Kidney epithelial cell (primary cell): ENCODE measurements at regions not wholly inside any gene's neighbourhood (a gene's known extent, or its start where the extent isn't known, plus 50 kb on each side); places are given as distances from the start of the nearest gene placed in this dataset.

Source experiments
- DNase-seq: peaks from one replicate; pipeline ENCODE4 v3.0.0-alpha.2; 2010; ENCODE audit warnings: low read depth
- H3K27me3 ChIP-seq: 2 replicates; pipeline ENCODE4 v1.6.0; 2011; ENCODE audit warnings: low read length; ENCODE audit not compliant: control insufficient read depth, insufficient read depth
- H3K36me3 ChIP-seq: 2 replicates; pipeline ENCODE4 v1.5.1; 2011; ENCODE audit warnings: low read length; ENCODE audit not compliant: control insufficient read depth, insufficient read depth
- H3K4me3 ChIP-seq: 2 replicates; pipeline ENCODE4 v1.5.1; 2011; ENCODE audit warnings: low read depth, mild to moderate bottlenecking, control low read depth, low read length
- TF ChIP-seq, protein P1 (sequence below): IDR thresholded peaks from 2 replicates; pipeline ENCODE4 v1.5.1; 2011; ENCODE audit warnings: mild to moderate bottlenecking, moderate library complexity, low read length, control low read depth, inconsistent platforms; ENCODE audit not compliant: insufficient read depth, poor library complexity, severe bottlenecking

DNA sequence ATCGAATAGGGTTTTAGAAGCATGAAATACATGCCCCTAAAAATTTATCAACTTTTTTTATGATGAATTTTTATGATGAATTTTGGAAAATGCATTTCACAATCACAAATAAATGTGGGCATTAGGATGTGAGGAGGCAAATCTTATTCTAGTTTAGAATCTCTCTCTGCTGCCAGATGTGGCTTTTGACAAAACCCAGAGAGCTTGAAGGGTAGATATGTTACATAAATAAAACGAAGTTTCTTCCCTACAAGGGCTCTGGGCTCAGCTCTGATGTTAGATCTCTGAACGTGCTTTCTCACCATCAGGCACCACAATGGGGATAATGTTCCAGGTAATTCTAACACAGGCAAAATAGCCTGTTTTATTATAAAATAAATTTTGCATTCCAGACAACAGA is 102.3 kb upstream of the ADAMTSL1 start:
- TF ChIP-seq, protein P1, sequence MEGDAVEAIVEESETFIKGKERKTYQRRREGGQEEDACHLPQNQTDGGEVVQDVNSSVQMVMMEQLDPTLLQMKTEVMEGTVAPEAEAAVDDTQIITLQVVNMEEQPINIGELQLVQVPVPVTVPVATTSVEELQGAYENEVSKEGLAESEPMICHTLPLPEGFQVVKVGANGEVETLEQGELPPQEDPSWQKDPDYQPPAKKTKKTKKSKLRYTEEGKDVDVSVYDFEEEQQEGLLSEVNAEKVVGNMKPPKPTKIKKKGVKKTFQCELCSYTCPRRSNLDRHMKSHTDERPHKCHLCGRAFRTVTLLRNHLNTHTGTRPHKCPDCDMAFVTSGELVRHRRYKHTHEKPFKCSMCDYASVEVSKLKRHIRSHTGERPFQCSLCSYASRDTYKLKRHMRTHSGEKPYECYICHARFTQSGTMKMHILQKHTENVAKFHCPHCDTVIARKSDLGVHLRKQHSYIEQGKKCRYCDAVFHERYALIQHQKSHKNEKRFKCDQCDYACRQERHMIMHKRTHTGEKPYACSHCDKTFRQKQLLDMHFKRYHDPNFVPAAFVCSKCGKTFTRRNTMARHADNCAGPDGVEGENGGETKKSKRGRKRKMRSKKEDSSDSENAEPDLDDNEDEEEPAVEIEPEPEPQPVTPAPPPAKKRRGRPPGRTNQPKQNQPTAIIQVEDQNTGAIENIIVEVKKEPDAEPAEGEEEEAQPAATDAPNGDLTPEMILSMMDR, result no peak
- H3K36me3 ChIP-seq, result no peaks in the 10 kb centered on the region
- no peaks in the 10 kb centered on the region for H3K27me3 ChIP-seq
- no peak for DNase-seq
- H3K4me3 ChIP-seq, result no peak overlapping the region

DNA sequence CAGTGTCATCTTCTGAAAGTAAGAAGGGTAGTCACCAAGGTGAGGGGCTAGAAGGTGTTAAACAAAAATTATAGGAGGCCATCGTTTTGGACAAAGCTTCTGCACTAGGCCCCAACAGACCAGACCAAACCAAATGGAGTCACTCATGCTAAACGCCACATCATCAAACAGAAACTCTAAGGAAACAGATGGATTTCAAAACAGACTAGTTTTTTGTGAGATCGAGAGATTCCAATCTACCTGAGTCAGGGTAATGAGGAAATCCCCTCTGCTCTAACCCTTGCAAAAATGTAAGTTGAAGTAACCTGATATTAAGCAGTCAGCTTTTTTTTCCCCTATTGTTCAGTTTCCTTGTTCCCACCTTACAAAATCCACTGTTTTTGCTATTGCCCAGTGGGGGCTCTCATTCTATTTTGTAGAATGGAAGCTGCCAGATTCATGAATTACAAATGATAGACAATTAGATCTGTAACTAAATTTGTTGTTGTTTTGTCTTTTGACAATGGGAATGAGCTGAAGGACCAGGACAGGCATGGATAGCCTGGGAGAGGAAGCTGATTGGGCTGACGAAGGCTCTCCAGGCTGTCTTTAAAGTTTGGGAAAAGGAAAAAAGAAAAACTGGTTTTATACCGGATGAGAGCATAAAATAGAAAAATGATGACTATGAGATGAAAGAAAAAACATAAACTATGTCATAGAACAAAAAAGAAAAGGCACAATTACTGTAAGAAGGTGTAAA is 94.7 kb upstream of the ADAMTSL1 start:
- H3K4me3 ChIP-seq, result no peak overlapping the region
- DNase-seq, result peak; percentile 96
- H3K36me3 ChIP-seq, result no peaks in the 10 kb centered on the region
- TF ChIP-seq, protein P1, result no peak
- H3K27me3 ChIP-seq, result no peaks in the 10 kb centered on the region

DNA sequence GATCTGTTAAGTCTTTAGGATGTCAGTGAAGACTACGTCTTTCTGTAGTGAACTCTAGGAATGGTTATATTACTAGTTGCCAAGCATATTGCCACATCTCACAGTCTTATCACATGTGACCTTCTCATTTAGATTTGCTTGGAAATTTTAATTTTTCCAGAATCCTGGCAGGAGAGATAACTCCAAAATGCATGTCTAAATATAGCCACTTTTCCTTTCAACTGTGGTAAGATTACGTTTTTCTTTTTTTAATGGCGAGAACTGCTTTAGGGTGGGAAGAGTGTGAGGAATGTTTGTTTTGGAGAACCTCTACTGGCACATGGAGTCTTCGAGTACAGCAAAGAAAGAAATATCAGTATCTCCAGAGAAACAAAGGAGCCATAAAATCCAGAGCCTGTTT is 91.7 kb upstream of the ADAMTSL1 start:
- Histone ChIP-seq H3K27me3 (no peaks in the 10 kb centered on the region), H3K36me3 (no peaks in the 10 kb centered on the region), H3K4me3 (no peak overlapping the region)
- TF ChIP-seq, protein P1, result no peak
- DNase-seq, result no peak

DNA sequence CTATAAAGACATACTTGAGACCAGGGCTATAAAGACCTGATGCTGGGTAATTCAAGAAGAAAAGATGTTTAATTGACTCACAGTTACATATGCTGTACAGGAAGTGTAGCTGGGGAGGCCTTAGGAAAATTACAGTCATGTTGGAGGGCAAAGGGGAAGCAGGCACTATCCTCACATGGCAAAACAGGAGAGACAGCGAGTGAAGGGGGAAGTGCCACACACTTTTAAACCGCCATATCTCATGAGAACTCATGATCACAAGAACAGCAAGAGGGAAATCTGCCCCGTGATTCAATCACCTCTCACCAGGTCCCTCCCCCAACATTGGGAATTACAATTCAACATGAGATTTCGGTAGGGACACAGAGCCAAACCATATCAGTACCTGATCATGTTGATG is 89.9 kb upstream of the ADAMTSL1 start:
- DNase-seq, result no peak
- TF ChIP-seq, protein P1, result no peak
- Histone ChIP-seq H3K4me3 (no peak overlapping the region), H3K36me3 (no peaks in the 10 kb centered on the region), H3K27me3 (no peaks in the 10 kb centered on the region)

DNA sequence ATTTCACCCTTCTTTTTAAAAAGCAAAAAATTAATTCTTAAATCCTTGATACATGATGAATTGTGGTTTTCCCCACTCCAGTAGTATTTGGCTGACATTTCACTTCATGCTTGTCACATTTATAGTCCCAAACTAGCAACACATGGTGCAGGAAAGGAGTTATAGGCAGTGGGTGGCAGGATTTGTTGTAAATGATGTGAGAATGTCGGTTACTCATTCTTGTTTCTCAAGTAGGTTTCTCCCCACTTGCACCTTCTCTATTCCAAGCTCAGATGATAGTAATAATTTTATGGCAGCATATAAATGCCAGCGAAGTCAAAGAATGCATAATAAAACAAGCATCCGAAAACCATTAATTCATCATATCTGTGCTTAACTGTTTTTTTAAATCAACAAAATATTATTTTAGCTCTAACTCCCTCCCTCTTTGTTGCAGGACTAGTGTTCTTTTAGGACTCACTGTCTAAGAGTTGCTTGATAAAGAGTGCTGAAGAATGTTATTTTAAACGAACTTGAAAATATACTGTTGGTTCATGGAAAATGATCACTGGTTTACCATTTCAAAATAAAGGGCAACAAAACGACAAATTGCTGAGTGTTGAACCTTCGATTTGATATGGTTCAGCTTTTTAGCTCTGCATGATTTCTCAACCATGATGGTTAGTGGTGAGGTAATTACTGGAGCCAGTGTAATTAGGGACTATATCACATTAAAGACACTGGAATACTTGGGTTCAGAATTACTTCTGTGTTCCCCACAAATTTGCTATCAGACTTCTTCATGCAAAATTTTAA is 88.1 kb upstream of the ADAMTSL1 start:
- no peak for DNase-seq
- TF ChIP-seq, protein P1, result no peak
- no peak overlapping the region for H3K4me3 ChIP-seq
- no peaks in the 10 kb centered on the region for H3K27me3 ChIP-seq
- no peaks in the 10 kb centered on the region for H3K36me3 ChIP-seq

DNA sequence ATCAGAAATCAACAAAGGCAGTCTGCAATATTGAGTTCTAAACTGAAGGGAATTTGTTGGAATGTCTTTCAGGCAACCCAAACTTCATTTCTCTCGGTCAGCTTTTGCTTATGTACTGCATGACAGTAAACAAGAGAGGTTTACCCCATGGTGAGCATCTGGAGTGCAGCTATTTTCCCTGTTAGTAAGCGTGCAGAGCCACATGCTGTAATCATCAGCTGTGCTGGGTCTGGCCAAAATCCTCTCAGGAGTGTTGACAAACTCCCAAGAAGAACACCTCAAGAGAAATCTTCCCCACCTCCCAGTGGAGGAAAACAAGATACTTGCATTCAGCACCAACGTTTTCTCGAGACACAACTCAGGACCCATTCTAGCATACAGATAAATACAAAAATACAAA is 83.6 kb upstream of the ADAMTSL1 start:
- H3K4me3 ChIP-seq, result no peak overlapping the region
- DNase-seq, result no peak
- H3K27me3 ChIP-seq, result no peaks in the 10 kb centered on the region
- no peaks in the 10 kb centered on the region for H3K36me3 ChIP-seq
- TF ChIP-seq, protein P1, result no peak
